Activated CD8-positive, alpha-beta memory T cell treated with anti-CD3 and anti-CD28 coated beads for 36 hours (primary cell): ENCODE measurements at regions not wholly inside any gene's neighbourhood (a gene's known extent, or its start where the extent isn't known, plus 50 kb on each side); places are given as distances from the start of the nearest gene placed in this dataset.
"Not testable (repeated sequence)": the region's sequence is repeated elsewhere in the genome, so short reads cannot be mapped to it uniquely, and the experiment has no call there.

ENCODE experiments used
- CTCF ChIA-PET: fragments of 350-600 bp; sonication (Branson Sonifier 250); formaldehyde crosslinking; loops from one replicate; lab custom pipeline; 2021; ENCODE audit warnings: antibody characterized with exemption; lab: Charles Lee
- POLR2A ChIA-PET: fragments of 350-600 bp; sonication (Branson Sonifier 250); formaldehyde crosslinking; loops from one replicate; lab custom pipeline; 2021; ENCODE audit warnings: antibody characterized with exemption; lab: Charles Lee

GRCh38 chr2:43070676-43071502 is 155.5 kb downstream of the ZFP36L2 start:
- ChIA-PET CTCF (no interaction called here), POLR2A (interaction anchor here (0.5 kb wide), 1 partner anchor 158 kb away, joined by 3 read pairs; no protein-coding TSS in a partner anchor)

- ChIA-PET CTCF (no interaction called here), POLR2A (no interaction called here)
These were observed 156.4 kb downstream of the ZFP36L2 start for GRCh38 chr2:43070030-43070429.

GRCh38 chr2:43068631-43069517 is 157.5 kb downstream of the ZFP36L2 start:
- POLR2A ChIA-PET, result no interaction called here
- CTCF ChIA-PET, result no interaction called here

GRCh38 chr2:43068041-43068533 is 158.3 kb downstream of the ZFP36L2 start:
- ChIA-PET CTCF (no interaction called here), POLR2A (no interaction called here)

GRCh38 chr2:43067254-43068040 is 159.0 kb downstream of the ZFP36L2 start:
- ChIA-PET POLR2A (no interaction called here), CTCF (no interaction called here)

GRCh38 chr2:43066541-43067253 is 159.7 kb downstream of the ZFP36L2 start:
- POLR2A ChIA-PET, CTCF ChIA-PET: not testable (repeated sequence)

GRCh38 chr2:43065871-43066270 is 160.5 kb downstream of the ZFP36L2 start:
- ChIA-PET POLR2A (no interaction called here), CTCF (interaction anchor here (0.6 to 0.8 kb wide), 2 partner anchors 61 to 78 kb away, joined by 3 read pairs; no protein-coding TSS in a partner anchor)

- CTCF ChIA-PET, result no interaction called here
- POLR2A ChIA-PET, result no interaction called here
These were observed 161.4 kb downstream of the ZFP36L2 start for GRCh38 chr2:43065036-43065435.

- CTCF ChIA-PET, POLR2A ChIA-PET: not testable (repeated sequence)
These were observed 163.3 kb downstream of the ZFP36L2 start for GRCh38 chr2:43063096-43063495.

- ChIA-PET CTCF (no interaction called here), POLR2A (no interaction called here)
These were observed 164.3 kb downstream of the ZFP36L2 start for GRCh38 chr2:43062058-43062457.

GRCh38 chr2:43060390-43061016 is 165.9 kb downstream of the ZFP36L2 start:
- POLR2A ChIA-PET, result interaction anchor here (0.7 kb wide), 1 partner anchor 163 kb away, joined by 3 read pairs; no protein-coding TSS in a partner anchor
- CTCF ChIA-PET, result no interaction called here

GRCh38 chr2:43059183-43059897 is 167.1 kb downstream of the ZFP36L2 start:
- CTCF ChIA-PET, result interaction anchor here (0.7 to 1.6 kb wide), 4 partner anchors 13 to 169 kb away, joined by 3 to 4 read pairs (median 3); partner anchors contain the start of gene ZFP36L2
- POLR2A ChIA-PET, result interaction anchor here (1.2 kb wide), 1 partner anchor 167 kb away, joined by 6 read pairs; the partner anchor contains the start of gene ZFP36L2

- ChIA-PET CTCF (interaction anchor here (1.6 kb wide), 1 partner anchor 170 kb away, joined by 3 read pairs; no protein-coding TSS in a partner anchor), POLR2A (interaction anchor here (1.2 kb wide), 1 partner anchor 168 kb away, joined by 6 read pairs; the partner anchor contains the start of gene ZFP36L2)
These were observed 167.7 kb downstream of the ZFP36L2 start for GRCh38 chr2:43058726-43059110.

GRCh38 chr2:43057742-43058725 is 168.4 kb downstream of the ZFP36L2 start:
- ChIA-PET POLR2A (no interaction called here), CTCF (interaction anchor here (1.6 kb wide), 1 partner anchor 171 kb away, joined by 3 read pairs; no protein-coding TSS in a partner anchor)

GRCh38 chr2:43057026-43057741 is 169.2 kb downstream of the ZFP36L2 start:
- ChIA-PET CTCF (no interaction called here), POLR2A (no interaction called here)
